ENCODE measurements at regions not wholly inside any gene's neighbourhood (a gene's known extent, or its start where the extent isn't known, plus 50 kb on each side); places are given as distances from the start of the nearest gene placed in this dataset.

GRCh38 chr3:153704115-153704514 is 417.1 kb upstream of the ARHGEF26 start:
- no peak for TF ChIP-seq CTCF (IDR thresholded peaks at IDR 0.05; ENCODE audit: unreplicated experiment)
- Mint-ChIP-seq H3K4me3 (ENCODE audit: low read depth, unreplicated experiment) (no peak overlapping the region), H3K27me3 (ENCODE audit: unreplicated experiment) (no peaks in the 10 kb centered on the region), H3K9me3 (ENCODE audit: low read depth, unreplicated experiment) (no peaks in the 10 kb centered on the region), H3K4me1 (ENCODE audit: low read depth, unreplicated experiment) (no peaks in the 10 kb centered on the region), H3K27ac (ENCODE audit: unreplicated experiment) (no peak overlapping the region), H3K36me3 (ENCODE audit: insufficient read depth, unreplicated experiment) (no peaks in the 10 kb centered on the region)
- CTCF ChIA-PET: no interaction called here
- DNase-seq: peak; percentile 7
- intact Hi-C loops (cut with micrococcal nuclease; ENCODE audit: unreplicated experiment): loop anchor here (1.0 kb wide), 2 partner anchors 65 to 223 kb away; no protein-coding TSS in a partner anchor
- BruUV-seq (replicated peaks): no TSS peak

GRCh38 chr3:153706706-153707105 is 414.5 kb upstream of the ARHGEF26 start:
- Mint-ChIP-seq H3K4me1 (ENCODE audit: low read depth, unreplicated experiment) (no peaks in the 10 kb centered on the region), H3K27me3 (ENCODE audit: unreplicated experiment) (no peaks in the 10 kb centered on the region), H3K27ac (ENCODE audit: unreplicated experiment) (no peak overlapping the region), H3K36me3 (ENCODE audit: insufficient read depth, unreplicated experiment) (no peaks in the 10 kb centered on the region), H3K4me3 (ENCODE audit: low read depth, unreplicated experiment) (no peak overlapping the region), H3K9me3 (ENCODE audit: low read depth, unreplicated experiment) (no peaks in the 10 kb centered on the region)
- TF ChIP-seq CTCF (IDR thresholded peaks at IDR 0.05; ENCODE audit: unreplicated experiment): no peak
- BruUV-seq (replicated peaks): no TSS peak
- intact Hi-C loops (cut with micrococcal nuclease; ENCODE audit: unreplicated experiment): no loop called here
- CTCF ChIA-PET: no interaction called here
- DNase-seq: no peak

- no peak for DNase-seq
- H3K9me3 Mint-ChIP-seq (ENCODE audit: low read depth, unreplicated experiment): no peaks in the 10 kb centered on the region
- H3K4me3 Mint-ChIP-seq (ENCODE audit: low read depth, unreplicated experiment): no peak overlapping the region
- no peaks in the 10 kb centered on the region for H3K4me1 Mint-ChIP-seq (ENCODE audit: low read depth, unreplicated experiment)
- no peak overlapping the region for H3K27ac Mint-ChIP-seq (ENCODE audit: unreplicated experiment)
- H3K36me3 Mint-ChIP-seq (ENCODE audit: insufficient read depth, unreplicated experiment): no peaks in the 10 kb centered on the region
- intact Hi-C loops (cut with micrococcal nuclease; ENCODE audit: unreplicated experiment): no loop called here
- H3K27me3 Mint-ChIP-seq (ENCODE audit: unreplicated experiment): no peaks in the 10 kb centered on the region
- BruUV-seq (replicated peaks): no TSS peak
- TF ChIP-seq CTCF (IDR thresholded peaks at IDR 0.05; ENCODE audit: unreplicated experiment): no peak
- CTCF ChIA-PET: no interaction called here
Observed at GRCh38 chr3:153714016-153714415, 407.2 kb upstream of the ARHGEF26 start.

GRCh38 chr3:153714588-153715290 is 406.5 kb upstream of the ARHGEF26 start:
- no peak for TF ChIP-seq CTCF (IDR thresholded peaks at IDR 0.05; ENCODE audit: unreplicated experiment)
- Mint-ChIP-seq H3K9me3 (ENCODE audit: low read depth, unreplicated experiment) (no peaks in the 10 kb centered on the region), H3K4me1 (ENCODE audit: low read depth, unreplicated experiment) (no peaks in the 10 kb centered on the region), H3K27ac (ENCODE audit: unreplicated experiment) (no peak overlapping the region), H3K4me3 (ENCODE audit: low read depth, unreplicated experiment) (no peak overlapping the region), H3K27me3 (ENCODE audit: unreplicated experiment) (no peaks in the 10 kb centered on the region), H3K36me3 (ENCODE audit: insufficient read depth, unreplicated experiment) (no peaks in the 10 kb centered on the region)
- DNase-seq: no peak
- no TSS peak for BruUV-seq (replicated peaks)
- intact Hi-C loops (cut with micrococcal nuclease; ENCODE audit: unreplicated experiment): no loop called here
- CTCF ChIA-PET: no interaction called here
